Lung (tissue), 11 donors: ENCODE measurements at regions not wholly inside any gene's neighbourhood (a gene's known extent, or its start where the extent isn't known, plus 50 kb on each side); places are given as distances from the start of the nearest gene placed in this dataset.

ENCODE experiments used
- ATAC-seq: fragments of 200-7000 bp; cut with Tn5 transposase; one replicate; pipeline ENCODE4 v1.9.1; 2020; ENCODE audit warnings: moderate number of reproducible peaks; ENCODE audit not compliant: insufficient read depth, low FRiP score
- DNase-seq, 3 donors: peaks; one replicate each; pipeline ENCODE4 v3.0.0-alpha.2; 2013 to 2017
- H3K27ac ChIP-seq, 2 donors: one replicate each; pipeline ENCODE4 v1.5.1; 2013; ENCODE audit warnings: mild to moderate bottlenecking in 2 of 2, moderate library complexity in 2 of 2, control low read depth in 1 of 2, inconsistent platforms in 1 of 2, low read depth in 1 of 2, low read length in 1 of 2
- H3K27me3 ChIP-seq, 3 donors: one replicate each; pipeline ENCODE4 v1.5.1; 2013; ENCODE audit warnings: low read length in 2 of 3; ENCODE audit not compliant: control insufficient read depth in 3 of 3, insufficient read depth in 3 of 3
- H3K36me3 ChIP-seq, 4 donors: one replicate each; pipeline ENCODE4 v1.5.1; 2013; ENCODE audit warnings: low read length in 4 of 4, mild to moderate bottlenecking in 1 of 4, moderate library complexity in 1 of 4; ENCODE audit not compliant: control insufficient read depth in 4 of 4, insufficient read depth in 4 of 4
- H3K4me1 ChIP-seq, 5 donors: one replicate each; pipeline ENCODE4 v1.5.1; 2013; ENCODE audit warnings: low read length in 5 of 5, mild to moderate bottlenecking in 2 of 5, moderate library complexity in 1 of 5; ENCODE audit not compliant: control insufficient read depth in 5 of 5, insufficient read depth in 5 of 5
- H3K4me3 ChIP-seq: one replicate; pipeline ENCODE4 v1.5.1; 2013; ENCODE audit warnings: mild to moderate bottlenecking, control low read depth, moderate library complexity
- H3K9ac ChIP-seq, 2 donors: one replicate each; pipeline ENCODE4 v1.5.1; 2013; ENCODE audit warnings: low read length in 2 of 2, control low read depth in 1 of 2; ENCODE audit not compliant: insufficient read depth in 1 of 2
- H3K9me3 ChIP-seq, 4 donors: one replicate each; pipeline ENCODE4 v1.5.1; 2013; ENCODE audit warnings: low read length in 3 of 4, mild to moderate bottlenecking in 1 of 4, moderate library complexity in 1 of 4; ENCODE audit not compliant: control insufficient read depth in 4 of 4, insufficient read depth in 3 of 4
- WGBS, 2 donors: extraction: QIAGEN DNeasy Blood & Tissue Kit; methylation state at CpG; one replicate each; pipeline ENCODE4 v1.1.7; 2013; 5-methylcytosine and 5-hydroxymethylcytosine counted together
- TF ChIP-seq, protein P1 (sequence below): IDR thresholded peaks from 2 replicates; pipeline ENCODE4 v1.5.1; 2012; ENCODE audit warnings: mild to moderate bottlenecking; ENCODE audit errors: control extremely low read depth, extremely low read depth
- donor health status: control.
- donor health status: control.
- donor health status: Bipolar disorder and iron deficiency.
- donor health status: healthy.
- donor health status: DM: yes; HTN: yes; CAD: no.

GRCh38 chrX:63511361-63511760, 160.2 kb upstream of the SPIN4 start:
- Histone ChIP-seq H3K27ac (no peak overlapping the region), H3K4me3 (no peak overlapping the region), H3K9me3 (no peaks in the 10 kb centered on the region), H3K9ac (no peak overlapping the region), H3K4me1 (peaks cover 0 to 9% (median 0%) of the 10 kb centered on the region in 5 donors), H3K27me3 (no peaks in the 10 kb centered on the region), H3K36me3 (no peaks in the 10 kb centered on the region)
- ATAC-seq (no peak), DNase-seq (no peak)
- TF ChIP-seq, protein P1, sequence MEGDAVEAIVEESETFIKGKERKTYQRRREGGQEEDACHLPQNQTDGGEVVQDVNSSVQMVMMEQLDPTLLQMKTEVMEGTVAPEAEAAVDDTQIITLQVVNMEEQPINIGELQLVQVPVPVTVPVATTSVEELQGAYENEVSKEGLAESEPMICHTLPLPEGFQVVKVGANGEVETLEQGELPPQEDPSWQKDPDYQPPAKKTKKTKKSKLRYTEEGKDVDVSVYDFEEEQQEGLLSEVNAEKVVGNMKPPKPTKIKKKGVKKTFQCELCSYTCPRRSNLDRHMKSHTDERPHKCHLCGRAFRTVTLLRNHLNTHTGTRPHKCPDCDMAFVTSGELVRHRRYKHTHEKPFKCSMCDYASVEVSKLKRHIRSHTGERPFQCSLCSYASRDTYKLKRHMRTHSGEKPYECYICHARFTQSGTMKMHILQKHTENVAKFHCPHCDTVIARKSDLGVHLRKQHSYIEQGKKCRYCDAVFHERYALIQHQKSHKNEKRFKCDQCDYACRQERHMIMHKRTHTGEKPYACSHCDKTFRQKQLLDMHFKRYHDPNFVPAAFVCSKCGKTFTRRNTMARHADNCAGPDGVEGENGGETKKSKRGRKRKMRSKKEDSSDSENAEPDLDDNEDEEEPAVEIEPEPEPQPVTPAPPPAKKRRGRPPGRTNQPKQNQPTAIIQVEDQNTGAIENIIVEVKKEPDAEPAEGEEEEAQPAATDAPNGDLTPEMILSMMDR: no peak
- 87 to 94% methylated on average over 3 of the region's 3 CpGs for WGBS, 2 donors

DNA sequence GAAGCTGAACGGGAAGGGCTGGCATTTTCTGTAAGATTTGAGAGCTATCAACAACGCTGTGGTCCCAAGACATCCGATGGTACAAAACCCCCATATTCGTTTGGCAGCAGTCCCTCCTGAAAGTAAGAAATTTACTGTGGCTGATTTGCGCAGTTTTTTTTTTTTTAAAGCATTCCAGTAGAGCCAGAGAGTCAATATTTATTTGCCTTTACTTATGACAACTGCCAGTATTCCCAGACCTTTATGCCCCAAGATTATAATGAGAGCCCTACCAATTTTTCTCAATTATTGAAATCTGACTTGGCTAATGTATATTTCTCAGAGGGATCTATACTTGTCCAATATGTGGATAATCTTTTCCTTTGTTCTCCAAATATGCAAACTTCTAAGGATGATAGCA, 157.5 kb upstream of the SPIN4 start:
- DNase-seq (no peak), ATAC-seq (no peak)
- TF ChIP-seq, protein P1: no peak
- no peak overlapping the region for H3K27ac ChIP-seq
- 80 to 94% methylated on average over 5 of the region's 5 CpGs for WGBS, 2 donors
- H3K4me1 ChIP-seq: peaks cover 0 to 5% (median 0%) of the 10 kb centered on the region in 5 donors
- no peaks in the 10 kb centered on the region for H3K9me3 ChIP-seq
- no peaks in the 10 kb centered on the region for H3K36me3 ChIP-seq
- no peak overlapping the region for H3K4me3 ChIP-seq
- H3K9ac ChIP-seq: no peak overlapping the region
- no peaks in the 10 kb centered on the region for H3K27me3 ChIP-seq

GRCh38 chrX:63506320-63506719, 155.2 kb upstream of the SPIN4 start:
- no peak for ATAC-seq
- Histone ChIP-seq H3K9ac (no peak overlapping the region), H3K27ac (no peak overlapping the region), H3K36me3 (no peaks in the 10 kb centered on the region), H3K9me3 (no peaks in the 10 kb centered on the region), H3K27me3 (no peaks in the 10 kb centered on the region), H3K4me1 (peaks cover 0 to 2% (median 0%) of the 10 kb centered on the region in 5 donors), H3K4me3 (no peak overlapping the region)
- peak in 2 of 3 donors; percentile 34 to 67 for DNase-seq
- WGBS, 2 donors: 65 to 100% methylated on average over 1 of the region's 1 CpG
- TF ChIP-seq, protein P1: no peak

GRCh38 chrX:63503541-63503940, 152.4 kb upstream of the SPIN4 start:
- H3K4me1 ChIP-seq: peaks cover 0 to 2% (median 0%) of the 10 kb centered on the region in 5 donors
- no peak overlapping the region for H3K4me3 ChIP-seq
- no peak overlapping the region for H3K9ac ChIP-seq
- H3K27me3 ChIP-seq: no peaks in the 10 kb centered on the region
- TF ChIP-seq, protein P1: no peak
- no peak for ATAC-seq
- H3K9me3 ChIP-seq: no peaks in the 10 kb centered on the region
- no peak overlapping the region for H3K27ac ChIP-seq
- no peaks in the 10 kb centered on the region for H3K36me3 ChIP-seq
- peak in 1 of 3 donors; percentile 2 for DNase-seq
- WGBS, 2 donors: 27 to 82% methylated on average over 1 of the region's 1 CpG
